SK-N-SH (cell line): ENCODE measurements at regions not wholly inside any gene's neighbourhood (a gene's known extent, or its start where the extent isn't known, plus 50 kb on each side); places are given as distances from the start of the nearest gene placed in this dataset.

Experiments used
- CTCF ChIA-PET: fragments of 300-600, 350-600 bp; formaldehyde crosslinking; extraction: SDS; loops from one replicate; lab custom pipeline; 2021; lab: Yijun Ruan, JAX
- POLR2A ChIA-PET: fragments of 350-600 bp; sonication (Branson Sonifier 250); formaldehyde crosslinking; extraction: SDS; loops from one replicate; lab custom pipeline; 2020; ENCODE audit warnings: antibody characterized with exemption, inconsistent platforms; lab: Yijun Ruan, JAX
- DNase-seq: peaks from one replicate; pipeline ENCODE4 v3.0.0; 2012
- H2AFZ ChIP-seq: fragments of 200-600 bp; sonication (generic); 2 replicates; pipeline ENCODE4 v1.8.1; 2016; ENCODE audit warnings: antibody characterized with exemption, mild to moderate bottlenecking, low read depth
- H3F3A ChIP-seq: fragments of 200-600 bp; sonication (generic); replicated peaks from 2 replicates; pipeline ENCODE3; 2016; ENCODE audit warnings: antibody characterized with exemption, mild to moderate bottlenecking; ENCODE audit not compliant: insufficient read depth
- H3K27ac ChIP-seq, 2 experiments: fragments of 200-500 bp in 1 of 2; fragments of 200-600 bp in 1 of 2; sonication (Bioruptor generic) in 1 of 2; sonication (generic), shearing (Covaris generic) in 1 of 2; 2 replicates each; pipeline versions ENCODE4 v1.5.1 to v1.6.1; 2014 to 2016; ENCODE audit warnings: low read depth in 2 of 2, inconsistent platforms in 1 of 2, low read length in 1 of 2, mild to moderate bottlenecking in 1 of 2, mixed read lengths in 1 of 2
- H3K27me3 ChIP-seq: fragments of 200-600 bp; sonication (generic), shearing (Covaris generic); 2 replicates; pipeline ENCODE4 v1.6.1; 2016; ENCODE audit warnings: mixed run types; ENCODE audit not compliant: insufficient read depth
- H3K36me3 ChIP-seq, 2 experiments: fragments of 200-500 bp in 1 of 2; fragments of 200-600 bp in 1 of 2; sonication (Bioruptor generic) in 1 of 2; sonication (generic) in 1 of 2; replicated peaks in 1 of 2; 2 replicates each; pipeline versions ENCODE3 to v1.5.1; 2014 to 2016; ENCODE audit warnings: low read length in 1 of 2, mild to moderate bottlenecking in 1 of 2; ENCODE audit not compliant: insufficient read depth in 2 of 2, control insufficient read depth in 1 of 2
- H3K4me1 ChIP-seq, 2 experiments: fragments of 200-500 bp in 1 of 2; fragments of 200-600 bp in 1 of 2; sonication (Bioruptor generic) in 1 of 2; sonication (generic), shearing (Covaris generic) in 1 of 2; 2 replicates each; pipeline versions ENCODE4 v1.5.1 to v1.6.1; 2014 to 2016; ENCODE audit warnings: low read depth in 1 of 2, low read length in 1 of 2, mixed run types in 1 of 2; ENCODE audit not compliant: insufficient read depth in 2 of 2, control insufficient read depth in 1 of 2
- H3K4me2 ChIP-seq: fragments of 200-600 bp; sonication (generic), shearing (Covaris generic); 2 replicates; pipeline ENCODE4 v1.6.1; 2017; ENCODE audit warnings: mixed run types
- H3K4me3 ChIP-seq, 2 experiments: fragments of 200-500 bp in 1 of 2; fragments of 200-600 bp in 1 of 2; sonication (Bioruptor generic) in 1 of 2; sonication (generic), shearing (Covaris generic) in 1 of 2; 2 replicates each; pipeline versions ENCODE4 v1.5.1 to v1.8.1; 2014 to 2016; ENCODE audit warnings: low read depth in 2 of 2, inconsistent platforms in 1 of 2, low read length in 1 of 2, mild to moderate bottlenecking in 1 of 2, mixed read lengths in 1 of 2, moderate library complexity in 1 of 2
- H3K79me2 ChIP-seq: fragments of 200-600 bp; sonication (generic); 2 replicates; pipeline ENCODE4 v1.8.1; 2017; ENCODE audit warnings: mild to moderate bottlenecking; ENCODE audit not compliant: insufficient read depth
- H3K9ac ChIP-seq: fragments of 200-600 bp; sonication (generic); 2 replicates; pipeline ENCODE4 v1.6.1; 2017; ENCODE audit warnings: mixed run types
- H3K9me2 ChIP-seq: fragments of 200-600 bp; sonication (generic); 2 replicates; pipeline ENCODE4 v1.6.1; 2017; ENCODE audit warnings: mixed run types
- H3K9me3 ChIP-seq: fragments of 200-600 bp; sonication (generic); 2 replicates; pipeline ENCODE4 v1.6.1; 2017; ENCODE audit warnings: mixed run types, mild to moderate bottlenecking, moderate library complexity
- H4K20me1 ChIP-seq: fragments of 200-600 bp; sonication (generic); 2 replicates; pipeline ENCODE4 v1.6.1; 2017; ENCODE audit warnings: mild to moderate bottlenecking, mixed run types; ENCODE audit not compliant: insufficient read depth
- ELF1 ChIP-seq: IDR thresholded peaks from 2 replicates; pipeline ENCODE4 v1.4.0; 2012
- EZH2phosphoT487 ChIP-seq: fragments of 200-600 bp; sonication (generic); IDR thresholded peaks from 2 replicates; pipeline ENCODE4 v1.6.1; 2017; ENCODE audit warnings: low read depth, mixed run types, mild to moderate bottlenecking, antibody characterized with exemption, moderate library complexity, borderline replicate concordance
- FOXM1 ChIP-seq: IDR thresholded peaks from 2 replicates; pipeline ENCODE4 v1.4.0; 2012; ENCODE audit warnings: low read depth, mild to moderate bottlenecking
- GABPA ChIP-seq: IDR thresholded peaks from 2 replicates; pipeline ENCODE4 v1.4.0; 2012; ENCODE audit warnings: low read depth, mild to moderate bottlenecking
- GATA2 ChIP-seq: sonication (generic); formaldehyde crosslinking; IDR thresholded peaks from 2 replicates; pipeline ENCODE4 v1.5.0; 2020; ENCODE audit warnings: mild to moderate bottlenecking, missing genetic modification reagents
- IRF3 ChIP-seq: fragments of 150-350 bp; IDR thresholded peaks from 2 replicates; pipeline ENCODE4 v1.6.1; 2016; ENCODE audit warnings: mild to moderate bottlenecking, low read depth, low read length
- JUND ChIP-seq: IDR thresholded peaks from 2 replicates; pipeline ENCODE4 v1.4.0; 2012
- MXI1 ChIP-seq: IDR thresholded peaks from 2 replicates; pipeline ENCODE4 v1.6.1; 2012; ENCODE audit warnings: mild to moderate bottlenecking, low read depth, low read length, improper control_type of control experiment
- NRF1 ChIP-seq: IDR thresholded peaks from 2 replicates; pipeline ENCODE4 v1.6.1; 2012; ENCODE audit warnings: low read depth, mild to moderate bottlenecking, low read length
- POLR2AphosphoS5 ChIP-seq: IDR thresholded peaks from 2 replicates; pipeline ENCODE4 v1.6.1; 2012; ENCODE audit warnings: low read depth, low read length
- RAD21 ChIP-seq: IDR thresholded peaks from 2 replicates; pipeline ENCODE4 v1.6.1; 2012; ENCODE audit warnings: mild to moderate bottlenecking, low read length
- REST ChIP-seq: IDR thresholded peaks from 2 replicates; pipeline ENCODE4 v1.6.1; 2012; ENCODE audit warnings: mild to moderate bottlenecking, low read depth, low read length, moderate library complexity
- SIN3A ChIP-seq: IDR thresholded peaks from 2 replicates; pipeline ENCODE4 v1.6.1; 2012; ENCODE audit warnings: low read depth, mild to moderate bottlenecking, low read length, moderate library complexity, borderline replicate concordance
- SMC3 ChIP-seq: IDR thresholded peaks from 2 replicates; pipeline ENCODE4 v1.6.1; 2012; ENCODE audit warnings: low read depth, low read length, improper control_type of control experiment
- TAF1 ChIP-seq: IDR thresholded peaks from 2 replicates; pipeline ENCODE4 v1.6.1; 2012; ENCODE audit warnings: low read depth, mild to moderate bottlenecking, low read length, moderate library complexity, borderline replicate concordance
- TEAD4 ChIP-seq: IDR thresholded peaks from 2 replicates; pipeline ENCODE4 v1.4.0; 2012; ENCODE audit warnings: mild to moderate bottlenecking, borderline replicate concordance; ENCODE audit not compliant: insufficient read depth
- ZBTB33 ChIP-seq: IDR thresholded peaks from 2 replicates; pipeline ENCODE4 v1.4.0; 2012; ENCODE audit warnings: low read depth, borderline replicate concordance
- WGBS: methylation state at CpG from one replicate; pipeline ENCODE4 v1.1.6; 2017; ENCODE audit warnings: low lambda C conversion rate; 5-methylcytosine and 5-hydroxymethylcytosine counted together

GRCh38 chr10:2878818-2879217, 188.5 kb upstream of the PFKP start:
- H3K27me3 ChIP-seq, result no peaks in the 10 kb centered on the region
- H2AFZ ChIP-seq, result no peak overlapping the region
- H3F3A ChIP-seq, result no peaks in the 10 kb centered on the region
- H3K36me3 ChIP-seq, result peaks cover 0 to 4% of the 10 kb centered on the region in 2 experiments
- WGBS, result 19% methylated on average over 8 of the region's 8 CpGs
- no peak overlapping the region for H3K4me3 ChIP-seq
- H3K79me2 ChIP-seq, result no peaks in the 10 kb centered on the region
- no peaks in the 10 kb centered on the region for H4K20me1 ChIP-seq
- H3K9me3 ChIP-seq, result no peaks in the 10 kb centered on the region
- H3K9me2 ChIP-seq, result no peaks in the 10 kb centered on the region
- no peak overlapping the region for H3K4me2 ChIP-seq
- no peak overlapping the region for H3K27ac ChIP-seq
- ChIA-PET POLR2A (interaction anchor here (0.8 kb wide), 1 partner anchor 26 kb away, joined by 5 read pairs; no protein-coding TSS in a partner anchor), CTCF (interaction anchor here (0.8 kb wide), 1 partner anchor 165 kb away, joined by 3 read pairs; no protein-coding TSS in a partner anchor)
- no peak for DNase-seq
- no peaks in the 10 kb centered on the region for H3K4me1 ChIP-seq
- no peak overlapping the region for H3K9ac ChIP-seq
- TF ChIP-seq EZH2phosphoT487 (no peak), MXI1 (no peak), TEAD4 (no peak), SIN3A (no peak), FOXM1 (no peak), ZBTB33 (no peak), REST (no peak), GATA2 (CRISPR knock-in tag) (no peak), IRF3 (no peak), JUND (no peak), POLR2AphosphoS5 (no peak), ELF1 (no peak), NRF1 (no peak), SMC3 (no peak), TAF1 (no peak), RAD21 (no peak), GABPA (no peak)
